OCI-LY7 (cell line): ENCODE measurements at regions not wholly inside any gene's neighbourhood (a gene's known extent, or its start where the extent isn't known, plus 50 kb on each side); places are given as distances from the start of the nearest gene placed in this dataset.

ENCODE experiments used
- CTCF ChIP-seq: fragments of 200-600 bp; sonication (generic); conservative IDR thresholded peaks from 2 replicates; pipeline ENCODE4 v1.5.1; 2014; ENCODE audit warnings: mild to moderate bottlenecking, antibody characterized with exemption, low read length, moderate library complexity, mixed read lengths
- EZH2phosphoT487 ChIP-seq: fragments of 200-600 bp; sonication (generic); IDR thresholded peaks from 2 replicates; pipeline ENCODE4 v1.6.1; 2018; ENCODE audit warnings: low read depth, borderline replicate concordance, mild to moderate bottlenecking, mixed run types, antibody characterized with exemption, low read length, moderate library complexity, mixed read lengths

- TF ChIP-seq CTCF (no peak), EZH2phosphoT487 (no peak)
Measured at GRCh38 chr4:115575851-115576250, 462.4 kb upstream of the NDST4 start.
